Liver (tissue), 3 donors: ENCODE measurements at regions not wholly inside any gene's neighbourhood (a gene's known extent, or its start where the extent isn't known, plus 50 kb on each side); places are given as distances from the start of the nearest gene placed in this dataset.

ENCODE experiments used
- EGR1 ChIP-seq, 2 donors: IDR thresholded peaks; 2 replicates each; pipeline ENCODE4 v1.6.1; 2016 to 2018; ENCODE audit warnings: antibody characterized with exemption in 2 of 2, low read depth in 2 of 2
- GABPA ChIP-seq, 2 donors: IDR thresholded peaks in 1 of 2; conservative IDR thresholded peaks in 1 of 2; 2 replicates each; pipeline ENCODE4 v1.6.1; 2016; ENCODE audit warnings: antibody characterized with exemption in 2 of 2, mild to moderate bottlenecking in 1 of 2, moderate library complexity in 1 of 2
- JUND ChIP-seq, 2 donors: IDR thresholded peaks; 2 replicates each; pipeline ENCODE4 v1.6.1; 2016; ENCODE audit warnings: antibody characterized with exemption in 2 of 2
- NR2F2 ChIP-seq: IDR thresholded peaks from 2 replicates; pipeline ENCODE4 v1.6.1; 2016; ENCODE audit warnings: antibody characterized with exemption
- RAD21 ChIP-seq, 2 donors: IDR thresholded peaks; 2 replicates each; pipeline ENCODE4 v1.6.1; 2016; ENCODE audit warnings: antibody characterized with exemption in 2 of 2, mild to moderate bottlenecking in 2 of 2
- RXRA ChIP-seq, 2 donors: IDR thresholded peaks; 2 replicates each; pipeline ENCODE4 v1.6.1; 2017 to 2018; ENCODE audit warnings: antibody characterized with exemption in 2 of 2, mild to moderate bottlenecking in 1 of 2
- SP1 ChIP-seq: IDR thresholded peaks from 2 replicates; pipeline ENCODE4 v1.6.1; 2018; ENCODE audit warnings: antibody characterized with exemption, mild to moderate bottlenecking
- TAF1 ChIP-seq: conservative IDR thresholded peaks from 2 replicates; pipeline ENCODE4 v1.6.1; 2016; ENCODE audit warnings: antibody characterized with exemption, mild to moderate bottlenecking
- YY1 ChIP-seq: IDR thresholded peaks from 2 replicates; pipeline ENCODE4 v1.6.1; 2016; ENCODE audit warnings: antibody characterized with exemption, mild to moderate bottlenecking
- TF ChIP-seq, protein P1 (sequence below): fragments of 150-350 bp; IDR thresholded peaks from 2 replicates; pipeline ENCODE4 v1.5.1; 2017; ENCODE audit warnings: improper control_type of control experiment, low read depth, low read length; ENCODE audit not compliant: missing input control
- TF ChIP-seq, protein P2 (sequence below): IDR thresholded peaks from 2 replicates; pipeline ENCODE4 v1.6.1; 2016; ENCODE audit warnings: antibody characterized with exemption, mild to moderate bottlenecking
- TF ChIP-seq, protein P3 (sequence below): IDR thresholded peaks from 2 replicates; pipeline ENCODE4 v1.6.1; 2016; ENCODE audit warnings: antibody characterized with exemption
- TF ChIP-seq, protein P4 (sequence below): IDR thresholded peaks from 2 replicates; pipeline ENCODE4 v1.6.1; 2016; ENCODE audit warnings: antibody characterized with exemption
- TF ChIP-seq, protein P5 (sequence below): IDR thresholded peaks from 2 replicates; pipeline ENCODE4 v1.6.1; 2016; ENCODE audit warnings: antibody characterized with exemption
- donor health status: healthy.
- donor health status: healthy.

DNA sequence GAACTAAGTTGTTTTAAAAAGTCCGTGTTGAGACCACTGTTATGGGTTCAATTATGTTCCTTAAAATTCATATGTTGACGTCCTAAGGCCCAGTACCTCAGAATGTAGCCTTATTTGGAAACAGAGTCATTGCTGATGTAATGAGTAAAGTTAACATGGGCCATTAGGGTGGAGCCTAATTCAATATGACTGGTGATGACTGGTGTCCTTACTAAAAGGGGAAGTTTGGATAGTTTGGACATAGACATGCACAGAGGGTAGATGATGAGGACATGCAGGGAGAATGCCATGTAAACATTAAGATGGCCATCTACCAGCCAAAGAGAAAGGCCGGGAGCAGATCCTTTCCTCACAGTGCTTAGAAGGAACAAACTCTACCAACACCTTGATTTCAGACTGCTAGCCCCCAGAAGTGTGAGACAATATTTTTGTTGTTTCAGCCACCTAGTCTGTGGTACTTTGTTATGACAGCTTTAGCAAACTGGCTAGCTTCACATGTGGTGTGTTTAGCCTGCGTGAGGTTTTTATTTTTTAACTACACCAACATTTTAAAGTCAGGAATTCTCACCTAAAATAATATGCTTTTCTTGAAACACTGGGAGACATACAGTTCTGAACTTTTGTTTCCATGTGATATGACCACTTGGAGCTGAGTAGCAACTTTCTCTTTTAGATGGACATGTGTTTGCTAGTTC is 135.3 kb downstream of the YIPF5 start:
- no peak for TF ChIP-seq YY1
- TF ChIP-seq GABPA (IDR thresholded peaks at IDR 0.05 in 1 of 2, conservative IDR thresholded peaks at IDR 0.05 in 1 of 2) = no peak
- TF ChIP-seq TAF1 = no peak
- TF ChIP-seq, protein P1, sequence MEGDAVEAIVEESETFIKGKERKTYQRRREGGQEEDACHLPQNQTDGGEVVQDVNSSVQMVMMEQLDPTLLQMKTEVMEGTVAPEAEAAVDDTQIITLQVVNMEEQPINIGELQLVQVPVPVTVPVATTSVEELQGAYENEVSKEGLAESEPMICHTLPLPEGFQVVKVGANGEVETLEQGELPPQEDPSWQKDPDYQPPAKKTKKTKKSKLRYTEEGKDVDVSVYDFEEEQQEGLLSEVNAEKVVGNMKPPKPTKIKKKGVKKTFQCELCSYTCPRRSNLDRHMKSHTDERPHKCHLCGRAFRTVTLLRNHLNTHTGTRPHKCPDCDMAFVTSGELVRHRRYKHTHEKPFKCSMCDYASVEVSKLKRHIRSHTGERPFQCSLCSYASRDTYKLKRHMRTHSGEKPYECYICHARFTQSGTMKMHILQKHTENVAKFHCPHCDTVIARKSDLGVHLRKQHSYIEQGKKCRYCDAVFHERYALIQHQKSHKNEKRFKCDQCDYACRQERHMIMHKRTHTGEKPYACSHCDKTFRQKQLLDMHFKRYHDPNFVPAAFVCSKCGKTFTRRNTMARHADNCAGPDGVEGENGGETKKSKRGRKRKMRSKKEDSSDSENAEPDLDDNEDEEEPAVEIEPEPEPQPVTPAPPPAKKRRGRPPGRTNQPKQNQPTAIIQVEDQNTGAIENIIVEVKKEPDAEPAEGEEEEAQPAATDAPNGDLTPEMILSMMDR = no peak
- no peak for TF ChIP-seq JUND (IDR thresholded peaks at IDR 0.05)
- TF ChIP-seq EGR1 (IDR thresholded peaks at IDR 0.05; ENCODE audit: low read depth in 2 of 2) = no peak
- TF ChIP-seq, protein P2, sequence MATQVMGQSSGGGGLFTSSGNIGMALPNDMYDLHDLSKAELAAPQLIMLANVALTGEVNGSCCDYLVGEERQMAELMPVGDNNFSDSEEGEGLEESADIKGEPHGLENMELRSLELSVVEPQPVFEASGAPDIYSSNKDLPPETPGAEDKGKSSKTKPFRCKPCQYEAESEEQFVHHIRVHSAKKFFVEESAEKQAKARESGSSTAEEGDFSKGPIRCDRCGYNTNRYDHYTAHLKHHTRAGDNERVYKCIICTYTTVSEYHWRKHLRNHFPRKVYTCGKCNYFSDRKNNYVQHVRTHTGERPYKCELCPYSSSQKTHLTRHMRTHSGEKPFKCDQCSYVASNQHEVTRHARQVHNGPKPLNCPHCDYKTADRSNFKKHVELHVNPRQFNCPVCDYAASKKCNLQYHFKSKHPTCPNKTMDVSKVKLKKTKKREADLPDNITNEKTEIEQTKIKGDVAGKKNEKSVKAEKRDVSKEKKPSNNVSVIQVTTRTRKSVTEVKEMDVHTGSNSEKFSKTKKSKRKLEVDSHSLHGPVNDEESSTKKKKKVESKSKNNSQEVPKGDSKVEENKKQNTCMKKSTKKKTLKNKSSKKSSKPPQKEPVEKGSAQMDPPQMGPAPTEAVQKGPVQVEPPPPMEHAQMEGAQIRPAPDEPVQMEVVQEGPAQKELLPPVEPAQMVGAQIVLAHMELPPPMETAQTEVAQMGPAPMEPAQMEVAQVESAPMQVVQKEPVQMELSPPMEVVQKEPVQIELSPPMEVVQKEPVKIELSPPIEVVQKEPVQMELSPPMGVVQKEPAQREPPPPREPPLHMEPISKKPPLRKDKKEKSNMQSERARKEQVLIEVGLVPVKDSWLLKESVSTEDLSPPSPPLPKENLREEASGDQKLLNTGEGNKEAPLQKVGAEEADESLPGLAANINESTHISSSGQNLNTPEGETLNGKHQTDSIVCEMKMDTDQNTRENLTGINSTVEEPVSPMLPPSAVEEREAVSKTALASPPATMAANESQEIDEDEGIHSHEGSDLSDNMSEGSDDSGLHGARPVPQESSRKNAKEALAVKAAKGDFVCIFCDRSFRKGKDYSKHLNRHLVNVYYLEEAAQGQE = no peak
- no peak for TF ChIP-seq SP1
- no peak for TF ChIP-seq NR2F2
- TF ChIP-seq, protein P3, sequence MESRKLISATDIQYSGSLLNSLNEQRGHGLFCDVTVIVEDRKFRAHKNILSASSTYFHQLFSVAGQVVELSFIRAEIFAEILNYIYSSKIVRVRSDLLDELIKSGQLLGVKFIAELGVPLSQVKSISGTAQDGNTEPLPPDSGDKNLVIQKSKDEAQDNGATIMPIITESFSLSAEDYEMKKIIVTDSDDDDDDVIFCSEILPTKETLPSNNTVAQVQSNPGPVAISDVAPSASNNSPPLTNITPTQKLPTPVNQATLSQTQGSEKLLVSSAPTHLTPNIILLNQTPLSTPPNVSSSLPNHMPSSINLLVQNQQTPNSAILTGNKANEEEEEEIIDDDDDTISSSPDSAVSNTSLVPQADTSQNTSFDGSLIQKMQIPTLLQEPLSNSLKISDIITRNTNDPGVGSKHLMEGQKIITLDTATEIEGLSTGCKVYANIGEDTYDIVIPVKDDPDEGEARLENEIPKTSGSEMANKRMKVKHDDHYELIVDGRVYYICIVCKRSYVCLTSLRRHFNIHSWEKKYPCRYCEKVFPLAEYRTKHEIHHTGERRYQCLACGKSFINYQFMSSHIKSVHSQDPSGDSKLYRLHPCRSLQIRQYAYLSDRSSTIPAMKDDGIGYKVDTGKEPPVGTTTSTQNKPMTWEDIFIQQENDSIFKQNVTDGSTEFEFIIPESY = no peak
- TF ChIP-seq, protein P4, sequence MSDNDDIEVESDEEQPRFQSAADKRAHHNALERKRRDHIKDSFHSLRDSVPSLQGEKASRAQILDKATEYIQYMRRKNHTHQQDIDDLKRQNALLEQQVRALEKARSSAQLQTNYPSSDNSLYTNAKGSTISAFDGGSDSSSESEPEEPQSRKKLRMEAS = no peak
- no peak for TF ChIP-seq RAD21 (IDR thresholded peaks at IDR 0.05)
- TF ChIP-seq RXRA (IDR thresholded peaks at IDR 0.05) = no peak
- TF ChIP-seq, protein P5, sequence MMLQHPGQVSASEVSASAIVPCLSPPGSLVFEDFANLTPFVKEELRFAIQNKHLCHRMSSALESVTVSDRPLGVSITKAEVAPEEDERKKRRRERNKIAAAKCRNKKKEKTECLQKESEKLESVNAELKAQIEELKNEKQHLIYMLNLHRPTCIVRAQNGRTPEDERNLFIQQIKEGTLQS = no peak
